ENCODE measurements at regions not wholly inside any gene's neighbourhood (a gene's known extent, or its start where the extent isn't known, plus 50 kb on each side); places are given as distances from the start of the nearest gene placed in this dataset.
"Not testable (repeated sequence)": the region's sequence is repeated elsewhere in the genome, so short reads cannot be mapped to it uniquely, and the experiment has no call there.

GRCh38 chr6:62999242-62999641, 212.0 kb upstream of the FKBP1C start:
- not testable (repeated sequence) for TF ChIP-seq EMX1 (CRISPR knock-in tag; IDR thresholded peaks at IDR 0.05); ZNF138 (CRISPR knock-in tag; conservative IDR thresholded peaks at IDR 0.05); TEAD4 (CRISPR knock-in tag; IDR thresholded peaks at IDR 0.05); SOX15 (CRISPR knock-in tag; IDR thresholded peaks at IDR 0.05); NFYB (CRISPR knock-in tag; conservative IDR thresholded peaks at IDR 0.05; ENCODE audit: low read depth); CTCF (IDR thresholded peaks at IDR 0.05); ZNF512 (CRISPR knock-in tag; IDR thresholded peaks at IDR 0.05; ENCODE audit: borderline replicate concordance); NR2C2 (CRISPR knock-in tag; IDR thresholded peaks at IDR 0.05); ZNF263 (CRISPR knock-in tag; IDR thresholded peaks at IDR 0.05; ENCODE audit: low read depth)
